Liver (tissue), 3 donors: ENCODE measurements at regions not wholly inside any gene's neighbourhood (a gene's known extent, or its start where the extent isn't known, plus 50 kb on each side); places are given as distances from the start of the nearest gene placed in this dataset.

Experiments
- FOXA1 ChIP-seq: IDR thresholded peaks from 2 replicates; pipeline ENCODE4 v1.6.1; 2016; ENCODE audit warnings: antibody characterized with exemption
- GABPA ChIP-seq, 2 donors: IDR thresholded peaks in 1 of 2; conservative IDR thresholded peaks in 1 of 2; 2 replicates each; pipeline ENCODE4 v1.6.1; 2016; ENCODE audit warnings: antibody characterized with exemption in 2 of 2, mild to moderate bottlenecking in 1 of 2, moderate library complexity in 1 of 2
- HNF4G ChIP-seq: IDR thresholded peaks from 2 replicates; pipeline ENCODE4 v1.6.1; 2016; ENCODE audit warnings: antibody characterized with exemption
- REST ChIP-seq: IDR thresholded peaks from 2 replicates; pipeline ENCODE4 v1.6.1; 2016; ENCODE audit warnings: antibody characterized with exemption, mild to moderate bottlenecking
- RXRA ChIP-seq, 2 donors: IDR thresholded peaks; 2 replicates each; pipeline ENCODE4 v1.6.1; 2017 to 2018; ENCODE audit warnings: antibody characterized with exemption in 2 of 2, mild to moderate bottlenecking in 1 of 2
- SP1 ChIP-seq: IDR thresholded peaks from 2 replicates; pipeline ENCODE4 v1.6.1; 2018; ENCODE audit warnings: antibody characterized with exemption, mild to moderate bottlenecking
- TAF1 ChIP-seq: conservative IDR thresholded peaks from 2 replicates; pipeline ENCODE4 v1.6.1; 2016; ENCODE audit warnings: antibody characterized with exemption, mild to moderate bottlenecking
- YY1 ChIP-seq: IDR thresholded peaks from 2 replicates; pipeline ENCODE4 v1.6.1; 2016; ENCODE audit warnings: antibody characterized with exemption, mild to moderate bottlenecking
- ZBTB33 ChIP-seq: IDR thresholded peaks from 2 replicates; pipeline ENCODE4 v1.6.1; 2016; ENCODE audit warnings: antibody characterized with exemption
- TF ChIP-seq, protein P1 (sequence below): fragments of 150-350 bp; IDR thresholded peaks from 2 replicates; pipeline ENCODE4 v1.5.1; 2017; ENCODE audit warnings: improper control_type of control experiment, low read depth, low read length; ENCODE audit not compliant: missing input control
- donor health status: healthy.
- donor health status: healthy.

GRCh38 chr9:82419696-82420486 is 431.3 kb downstream of the SPATA31D1 start:
- TF ChIP-seq, protein P1, sequence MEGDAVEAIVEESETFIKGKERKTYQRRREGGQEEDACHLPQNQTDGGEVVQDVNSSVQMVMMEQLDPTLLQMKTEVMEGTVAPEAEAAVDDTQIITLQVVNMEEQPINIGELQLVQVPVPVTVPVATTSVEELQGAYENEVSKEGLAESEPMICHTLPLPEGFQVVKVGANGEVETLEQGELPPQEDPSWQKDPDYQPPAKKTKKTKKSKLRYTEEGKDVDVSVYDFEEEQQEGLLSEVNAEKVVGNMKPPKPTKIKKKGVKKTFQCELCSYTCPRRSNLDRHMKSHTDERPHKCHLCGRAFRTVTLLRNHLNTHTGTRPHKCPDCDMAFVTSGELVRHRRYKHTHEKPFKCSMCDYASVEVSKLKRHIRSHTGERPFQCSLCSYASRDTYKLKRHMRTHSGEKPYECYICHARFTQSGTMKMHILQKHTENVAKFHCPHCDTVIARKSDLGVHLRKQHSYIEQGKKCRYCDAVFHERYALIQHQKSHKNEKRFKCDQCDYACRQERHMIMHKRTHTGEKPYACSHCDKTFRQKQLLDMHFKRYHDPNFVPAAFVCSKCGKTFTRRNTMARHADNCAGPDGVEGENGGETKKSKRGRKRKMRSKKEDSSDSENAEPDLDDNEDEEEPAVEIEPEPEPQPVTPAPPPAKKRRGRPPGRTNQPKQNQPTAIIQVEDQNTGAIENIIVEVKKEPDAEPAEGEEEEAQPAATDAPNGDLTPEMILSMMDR, result no peak
- TF ChIP-seq FOXA1 (no peak), YY1 (no peak), REST (no peak), TAF1 (no peak), ZBTB33 (no peak), GABPA (IDR thresholded peaks at IDR 0.05 in 1 of 2, conservative IDR thresholded peaks at IDR 0.05 in 1 of 2) (no peak), RXRA (IDR thresholded peaks at IDR 0.05) (no peak), SP1 (no peak), HNF4G (no peak)
